ENCODE measurements at regions not wholly inside any gene's neighbourhood (a gene's known extent, or its start where the extent isn't known, plus 50 kb on each side); places are given as distances from the start of the nearest gene placed in this dataset.

GRCh38 chr4:42293967-42294813, 103.1 kb upstream of the SHISA3 start:
- no peaks in the 10 kb centered on the region for H3K4me1 ChIP-seq (replicated peaks; ENCODE audit: insufficient read depth)
- no peaks in the 10 kb centered on the region for H3K9me2 ChIP-seq (ENCODE audit: insufficient read depth)
- CTCF ChIA-PET: no interaction called here
- no peaks in the 10 kb centered on the region for H4K20me1 ChIP-seq (ENCODE audit: insufficient read depth)
- TF ChIP-seq EZH2 (IDR thresholded peaks at IDR 0.05; ENCODE audit: low read depth) (no peak), CTCF (conservative IDR thresholded peaks at IDR 0.05) (no peak)
- no peaks in the 10 kb centered on the region for H3K9me3 ChIP-seq (ENCODE audit: insufficient read depth, low read depth)
- H3K27me3 ChIP-seq (ENCODE audit: insufficient read depth, low read depth): peaks cover 19% of the 10 kb centered on the region
- POLR2A ChIA-PET (ENCODE audit: unreplicated experiment): no interaction called here
- no peak overlapping the region for H2AFZ ChIP-seq
- H3F3A ChIP-seq (ENCODE audit: insufficient read depth, low read depth): no peaks in the 10 kb centered on the region
- intact Hi-C loops (cut with micrococcal nuclease; ENCODE audit: unreplicated experiment): no loop called here
- DNase-seq: no peak
- no TSS peak for BruUV-seq (replicated peaks)
- no peaks in the 10 kb centered on the region for H3K79me2 ChIP-seq (ENCODE audit: low read depth)
- H3K36me3 ChIP-seq (ENCODE audit: low read depth): no peaks in the 10 kb centered on the region
- H3K4me3 ChIP-seq: no peak overlapping the region
- no peak overlapping the region for H3K27ac ChIP-seq
- H3K4me2 ChIP-seq: no peak overlapping the region

- ChIA-PET CTCF (no interaction called here), POLR2A (ENCODE audit: unreplicated experiment) (no interaction called here)
- H3K79me2 ChIP-seq (ENCODE audit: low read depth): no peaks in the 10 kb centered on the region
- no peak overlapping the region for H3K4me3 ChIP-seq
- no peaks in the 10 kb centered on the region for H3K4me1 ChIP-seq (replicated peaks; ENCODE audit: insufficient read depth)
- intact Hi-C loops (cut with micrococcal nuclease; ENCODE audit: unreplicated experiment): no loop called here
- no peak for DNase-seq
- H3K27ac ChIP-seq: no peak overlapping the region
- H3K4me2 ChIP-seq: no peak overlapping the region
- H4K20me1 ChIP-seq (ENCODE audit: insufficient read depth): no peaks in the 10 kb centered on the region
- no peaks in the 10 kb centered on the region for H3K36me3 ChIP-seq (ENCODE audit: low read depth)
- H3K9me3 ChIP-seq (ENCODE audit: insufficient read depth, low read depth): no peaks in the 10 kb centered on the region
- H3K9me2 ChIP-seq (ENCODE audit: insufficient read depth): no peaks in the 10 kb centered on the region
- no peak overlapping the region for H2AFZ ChIP-seq
- H3K27me3 ChIP-seq (ENCODE audit: insufficient read depth, low read depth): peaks cover 19% of the 10 kb centered on the region
- TF ChIP-seq CTCF (conservative IDR thresholded peaks at IDR 0.05) (no peak), EZH2 (IDR thresholded peaks at IDR 0.05; ENCODE audit: low read depth) (no peak)
- BruUV-seq (replicated peaks): no TSS peak
- H3F3A ChIP-seq (ENCODE audit: insufficient read depth, low read depth): no peaks in the 10 kb centered on the region
These were observed 101.1 kb upstream of the SHISA3 start for GRCh38 chr4:42296196-42296595.

- no peak for TF ChIP-seq EZH2 (IDR thresholded peaks at IDR 0.05; ENCODE audit: low read depth)
- no peak for TF ChIP-seq CTCF (conservative IDR thresholded peaks at IDR 0.05)
- Histone ChIP-seq H3F3A (ENCODE audit: insufficient read depth, low read depth) (no peaks in the 10 kb centered on the region), H3K9me2 (ENCODE audit: insufficient read depth) (no peaks in the 10 kb centered on the region), H3K4me1 (replicated peaks; ENCODE audit: insufficient read depth) (no peaks in the 10 kb centered on the region), H3K36me3 (ENCODE audit: low read depth) (no peaks in the 10 kb centered on the region), H3K4me2 (no peak overlapping the region), H3K79me2 (ENCODE audit: low read depth) (no peaks in the 10 kb centered on the region), H3K4me3 (no peak overlapping the region), H3K9me3 (ENCODE audit: insufficient read depth, low read depth) (no peaks in the 10 kb centered on the region), H2AFZ (no peak overlapping the region), H3K27me3 (ENCODE audit: insufficient read depth, low read depth) (peaks cover 26% of the 10 kb centered on the region; the same call in 1 of the 2 replicates), H3K27ac (no peak overlapping the region), H4K20me1 (ENCODE audit: insufficient read depth) (no peaks in the 10 kb centered on the region)
- POLR2A ChIA-PET (ENCODE audit: unreplicated experiment): no interaction called here
- CTCF ChIA-PET: no interaction called here
- intact Hi-C loops (cut with micrococcal nuclease; ENCODE audit: unreplicated experiment): no loop called here
- DNase-seq: peak in 1 of 2 experiments; percentile 6
- no TSS peak for BruUV-seq (replicated peaks)
These were observed 94.9 kb upstream of the SHISA3 start for GRCh38 chr4:42302348-42302747.
